Stimulated activated naive CD8-positive, alpha-beta T cell treated with anti-CD3 and anti-CD28 coated beads, Interleukin-15, amount 100 ng/mL, for 72 hours (primary cell): ENCODE measurements at regions not wholly inside any gene's neighbourhood (a gene's known extent, or its start where the extent isn't known, plus 50 kb on each side); places are given as distances from the start of the nearest gene placed in this dataset.

Source experiments
- ATAC-seq: fragments of 150-1000 bp; cut with Tn5 transposase; 2 replicates; pipeline ENCODE4 v1.10.0; 2021; ENCODE audit warnings: mild to moderate bottlenecking, moderate library complexity
- DNase-seq, 2 donors: peaks; one replicate each; pipeline ENCODE4 v3.0.0; 2021 to 2022
- H3K27ac Mint-ChIP-seq, 2 donors: one replicate each; pipeline ENCODE4 v1.8.0; 2022; ENCODE audit warnings: mild to moderate bottlenecking in 2 of 2, mixed read lengths in 2 of 2, moderate library complexity in 2 of 2
- H3K27me3 Mint-ChIP-seq: one replicate; pipeline ENCODE4 v1.8.0; 2022; ENCODE audit warnings: mixed read lengths
- H3K4me1 Mint-ChIP-seq: one replicate; pipeline ENCODE4 v1.8.0; 2022; ENCODE audit warnings: mild to moderate bottlenecking, mixed read lengths
- H3K4me3 Mint-ChIP-seq, 2 donors: one replicate each; pipeline ENCODE4 v1.8.0; 2022; ENCODE audit warnings: mild to moderate bottlenecking in 2 of 2, mixed read lengths in 2 of 2, moderate library complexity in 1 of 2
- H3K9me3 Mint-ChIP-seq, 2 donors: one replicate each; pipeline ENCODE4 v1.8.0; 2022; ENCODE audit warnings: mixed read lengths in 2 of 2

GRCh38 chr3:177551431-177551836 lies 354.2 kb upstream of the TBL1XR1 start:
- Mint-ChIP-seq H3K9me3 (no peaks in the 10 kb centered on the region), H3K4me1 (peaks cover 64% of the 10 kb centered on the region), H3K27me3 (no peaks in the 10 kb centered on the region), H3K27ac (peak overlapping the region; percentile 30 to 63), H3K4me3 (peak overlapping the region; percentile 52)
- ATAC-seq (peak; percentile 67), DNase-seq (no peak)

- Mint-ChIP-seq H3K27ac (no peak overlapping the region), H3K4me3 (no peak overlapping the region), H3K27me3 (no peaks in the 10 kb centered on the region), H3K4me1 (peaks cover 64% of the 10 kb centered on the region), H3K9me3 (no peaks in the 10 kb centered on the region)
- DNase-seq (no peak), ATAC-seq (no peak)
These were observed 354.8 kb upstream of the TBL1XR1 start for GRCh38 chr3:177552051-177552450.

GRCh38 chr3:177553012-177553411 lies 355.7 kb upstream of the TBL1XR1 start:
- H3K27ac Mint-ChIP-seq, result no peak overlapping the region

GRCh38 chr3:177553579-177553978 lies 356.3 kb upstream of the TBL1XR1 start:
- peaks cover 54% of the 10 kb centered on the region for H3K4me1 Mint-ChIP-seq
- DNase-seq (no peak), ATAC-seq (no peak)
- H3K9me3 Mint-ChIP-seq, result no peaks in the 10 kb centered on the region
- no peak overlapping the region for H3K4me3 Mint-ChIP-seq
- H3K27me3 Mint-ChIP-seq, result no peaks in the 10 kb centered on the region
- no peak overlapping the region for H3K27ac Mint-ChIP-seq

More at GRCh38 chr3:177553012-177553411, 355.7 kb upstream of the TBL1XR1 start:
- no peak for DNase-seq
- Mint-ChIP-seq H3K4me1 (peaks cover 56% of the 10 kb centered on the region), H3K27me3 (no peaks in the 10 kb centered on the region), H3K4me3 (no peak overlapping the region), H3K9me3 (no peaks in the 10 kb centered on the region)
- ATAC-seq, result no peak

GRCh38 chr3:177554895-177555759 lies 357.8 kb upstream of the TBL1XR1 start:
- Mint-ChIP-seq H3K9me3 (no peaks in the 10 kb centered on the region), H3K4me3 (no peak overlapping the region), H3K27me3 (no peaks in the 10 kb centered on the region), H3K4me1 (peaks cover 48% of the 10 kb centered on the region), H3K27ac (no peak overlapping the region)
- DNase-seq, result no peak
- ATAC-seq, result no peak

GRCh38 chr3:177557548-177557947 lies 360.3 kb upstream of the TBL1XR1 start:
- no peak overlapping the region for H3K27ac Mint-ChIP-seq
- H3K9me3 Mint-ChIP-seq, result no peaks in the 10 kb centered on the region
- peaks cover 29% of the 10 kb centered on the region for H3K4me1 Mint-ChIP-seq
- H3K27me3 Mint-ChIP-seq, result no peaks in the 10 kb centered on the region
- no peak for DNase-seq
- H3K4me3 Mint-ChIP-seq, result no peak overlapping the region
- ATAC-seq, result no peak

- no peak for DNase-seq
- Mint-ChIP-seq H3K9me3 (no peaks in the 10 kb centered on the region), H3K4me3 (no peak overlapping the region), H3K27ac (no peak overlapping the region), H3K27me3 (no peaks in the 10 kb centered on the region), H3K4me1 (no peaks in the 10 kb centered on the region)
- no peak for ATAC-seq
These were observed 364.1 kb upstream of the TBL1XR1 start for GRCh38 chr3:177561365-177561764.

- ATAC-seq, result no peak
- H3K9me3 Mint-ChIP-seq, result no peaks in the 10 kb centered on the region
- no peaks in the 10 kb centered on the region for H3K27me3 Mint-ChIP-seq
- no peak overlapping the region for H3K4me3 Mint-ChIP-seq
- no peaks in the 10 kb centered on the region for H3K4me1 Mint-ChIP-seq
- no peak overlapping the region for H3K27ac Mint-ChIP-seq
- no peak for DNase-seq
These were observed 364.6 kb upstream of the TBL1XR1 start for GRCh38 chr3:177561769-177562392.

- H3K9me3 Mint-ChIP-seq, result no peaks in the 10 kb centered on the region
- H3K27me3 Mint-ChIP-seq, result no peaks in the 10 kb centered on the region
- DNase-seq (no peak), ATAC-seq (no peak)
- H3K4me3 Mint-ChIP-seq, result no peak overlapping the region
- H3K27ac Mint-ChIP-seq, result no peak overlapping the region
- H3K4me1 Mint-ChIP-seq, result no peaks in the 10 kb centered on the region
These were observed 366.0 kb upstream of the TBL1XR1 start for GRCh38 chr3:177563243-177563780.

- Mint-ChIP-seq H3K27ac (no peak overlapping the region), H3K9me3 (no peaks in the 10 kb centered on the region), H3K4me1 (no peaks in the 10 kb centered on the region), H3K4me3 (no peak overlapping the region), H3K27me3 (no peaks in the 10 kb centered on the region)
- DNase-seq (no peak), ATAC-seq (no peak)
These were observed 366.5 kb upstream of the TBL1XR1 start for GRCh38 chr3:177563792-177564191.

- Mint-ChIP-seq H3K4me3 (no peak overlapping the region), H3K9me3 (peaks cover 0 to 10% of the 10 kb centered on the region in 2 donors), H3K27me3 (no peaks in the 10 kb centered on the region), H3K4me1 (no peaks in the 10 kb centered on the region), H3K27ac (no peak overlapping the region)
- DNase-seq (no peak), ATAC-seq (no peak)
These were observed 368.7 kb upstream of the TBL1XR1 start for GRCh38 chr3:177565981-177566380.

- DNase-seq (no peak), ATAC-seq (no peak)
- Mint-ChIP-seq H3K27ac (no peak overlapping the region), H3K27me3 (no peaks in the 10 kb centered on the region), H3K4me3 (no peak overlapping the region), H3K9me3 (peaks cover 0 to 10% of the 10 kb centered on the region in 2 donors), H3K4me1 (no peaks in the 10 kb centered on the region)
These were observed 370.6 kb upstream of the TBL1XR1 start for GRCh38 chr3:177567833-177568232.

GRCh38 chr3:177569193-177569592 lies 371.9 kb upstream of the TBL1XR1 start:
- no peak for DNase-seq
- H3K4me3 Mint-ChIP-seq, result no peak overlapping the region
- no peak overlapping the region for H3K27ac Mint-ChIP-seq
- H3K27me3 Mint-ChIP-seq, result no peaks in the 10 kb centered on the region
- peaks cover 0 to 10% of the 10 kb centered on the region in 2 donors for H3K9me3 Mint-ChIP-seq
- no peak for ATAC-seq
- no peaks in the 10 kb centered on the region for H3K4me1 Mint-ChIP-seq

- DNase-seq (no peak), ATAC-seq (no peak)
- Mint-ChIP-seq H3K27ac (no peak overlapping the region), H3K27me3 (no peaks in the 10 kb centered on the region), H3K4me1 (no peaks in the 10 kb centered on the region), H3K4me3 (no peak overlapping the region), H3K9me3 (peaks cover 0 to 10% of the 10 kb centered on the region in 2 donors)
These were observed 372.8 kb upstream of the TBL1XR1 start for GRCh38 chr3:177569875-177570657.

GRCh38 chr3:177571271-177571943 lies 374.1 kb upstream of the TBL1XR1 start:
- no peak for ATAC-seq
- H3K27ac Mint-ChIP-seq, result no peak overlapping the region

More at GRCh38 chr3:177571271-177571943, 374.1 kb upstream of the TBL1XR1 start:
- peaks cover 0 to 10% of the 10 kb centered on the region in 2 donors for H3K9me3 Mint-ChIP-seq
- no peak for DNase-seq
- no peaks in the 10 kb centered on the region for H3K27me3 Mint-ChIP-seq
- H3K4me1 Mint-ChIP-seq, result no peaks in the 10 kb centered on the region
- no peak overlapping the region for H3K4me3 Mint-ChIP-seq
